ENCODE measurements at regions not wholly inside any gene's neighbourhood (a gene's known extent, or its start where the extent isn't known, plus 50 kb on each side); places are given as distances from the start of the nearest gene placed in this dataset.

- Histone ChIP-seq H3K9me2 (replicated peaks; ENCODE audit: insufficient read depth, low read length) (no peaks in the 10 kb centered on the region), H3F3A (ENCODE audit: insufficient read depth, low read length) (no peaks in the 10 kb centered on the region)
- no peak for TF ChIP-seq EZH2 (optimal IDR thresholded peaks at IDR 0.05; ENCODE audit: low read depth, low read length)
- no peak for TF ChIP-seq CTCF (IDR thresholded peaks at IDR 0.05; ENCODE audit: low read length)
- TF ChIP-seq EZH2phosphoT487 (IDR thresholded peaks at IDR 0.05; ENCODE audit: low read length), result no peak
Measured at GRCh38 chr1:212519131-212519530, 86.4 kb downstream of the NENF start.

GRCh38 chr1:212520299-212520698 is 87.6 kb downstream of the NENF start:
- Histone ChIP-seq H3K36me3 (replicated peaks; ENCODE audit: insufficient read depth, low read length) (no peaks in the 10 kb centered on the region), H3K27me3 (replicated peaks; ENCODE audit: insufficient read depth, low read length) (no peaks in the 10 kb centered on the region; the same call in 1 of the 2 replicates), H3K9me3 (replicated peaks; ENCODE audit: insufficient read depth, low read length) (no peaks in the 10 kb centered on the region), H3K27ac (ENCODE audit: low read length) (no peak overlapping the region), H3K4me1 (ENCODE audit: low read length) (no peaks in the 10 kb centered on the region), H3K9ac (ENCODE audit: low read length) (no peak overlapping the region), H3F3A (ENCODE audit: insufficient read depth, low read length) (no peaks in the 10 kb centered on the region), H4K20me1 (ENCODE audit: insufficient read depth, low read length) (no peaks in the 10 kb centered on the region), H3K79me2 (ENCODE audit: low read length) (no peaks in the 10 kb centered on the region), H3K4me3 (ENCODE audit: low read length) (no peak overlapping the region), H3K4me2 (ENCODE audit: low read depth, low read length) (no peak overlapping the region), H2AFZ (ENCODE audit: low read length) (no peak overlapping the region), H3K9me2 (replicated peaks; ENCODE audit: insufficient read depth, low read length) (no peaks in the 10 kb centered on the region)
- no peak for DNase-seq
- no peak for TF ChIP-seq EZH2 (optimal IDR thresholded peaks at IDR 0.05; ENCODE audit: low read depth, low read length)
- no peak for TF ChIP-seq CTCF (IDR thresholded peaks at IDR 0.05; ENCODE audit: low read length)
- TF ChIP-seq EZH2phosphoT487 (IDR thresholded peaks at IDR 0.05; ENCODE audit: low read length), result no peak

More at GRCh38 chr1:212519131-212519530, 86.4 kb downstream of the NENF start:
- no peaks in the 10 kb centered on the region for H3K36me3 ChIP-seq (replicated peaks; ENCODE audit: insufficient read depth, low read length)
- no peaks in the 10 kb centered on the region for H3K9me3 ChIP-seq (replicated peaks; ENCODE audit: insufficient read depth, low read length)
- no peak for DNase-seq
- no peak overlapping the region for H2AFZ ChIP-seq (ENCODE audit: low read length)
- H3K79me2 ChIP-seq (ENCODE audit: low read length), result no peaks in the 10 kb centered on the region
- H3K27me3 ChIP-seq (replicated peaks; ENCODE audit: insufficient read depth, low read length), result no peaks in the 10 kb centered on the region; the same call in 1 of the 2 replicates
- H3K4me3 ChIP-seq (ENCODE audit: low read length), result no peak overlapping the region
- no peak overlapping the region for H3K9ac ChIP-seq (ENCODE audit: low read length)
- H3K4me2 ChIP-seq (ENCODE audit: low read depth, low read length), result no peak overlapping the region
- no peaks in the 10 kb centered on the region for H3K4me1 ChIP-seq (ENCODE audit: low read length)
- no peaks in the 10 kb centered on the region for H4K20me1 ChIP-seq (ENCODE audit: insufficient read depth, low read length)
- no peak overlapping the region for H3K27ac ChIP-seq (ENCODE audit: low read length)

- Histone ChIP-seq H3K9me3 (replicated peaks; ENCODE audit: insufficient read depth, low read length) (no peaks in the 10 kb centered on the region), H3K4me3 (ENCODE audit: low read length) (no peak overlapping the region), H3K4me1 (ENCODE audit: low read length) (no peaks in the 10 kb centered on the region), H3K9ac (ENCODE audit: low read length) (no peak overlapping the region), H3K36me3 (replicated peaks; ENCODE audit: insufficient read depth, low read length) (no peaks in the 10 kb centered on the region), H3K27ac (ENCODE audit: low read length) (no peak overlapping the region), H3K27me3 (replicated peaks; ENCODE audit: insufficient read depth, low read length) (no peaks in the 10 kb centered on the region), H2AFZ (ENCODE audit: low read length) (no peak overlapping the region), H3F3A (ENCODE audit: insufficient read depth, low read length) (no peaks in the 10 kb centered on the region), H3K9me2 (replicated peaks; ENCODE audit: insufficient read depth, low read length) (no peaks in the 10 kb centered on the region), H3K79me2 (ENCODE audit: low read length) (no peaks in the 10 kb centered on the region), H4K20me1 (ENCODE audit: insufficient read depth, low read length) (no peaks in the 10 kb centered on the region), H3K4me2 (ENCODE audit: low read depth, low read length) (no peak overlapping the region)
- TF ChIP-seq CTCF (IDR thresholded peaks at IDR 0.05; ENCODE audit: low read length) (no peak), EZH2 (optimal IDR thresholded peaks at IDR 0.05; ENCODE audit: low read depth, low read length) (no peak), EZH2phosphoT487 (IDR thresholded peaks at IDR 0.05; ENCODE audit: low read length) (no peak)
- no peak for DNase-seq
Measured at GRCh38 chr1:212520746-212521145, 87.8 kb upstream of the ATF3 start.
